ENCODE measurements at regions not wholly inside any gene's neighbourhood (a gene's known extent, or its start where the extent isn't known, plus 50 kb on each side); places are given as distances from the start of the nearest gene placed in this dataset.

DNA sequence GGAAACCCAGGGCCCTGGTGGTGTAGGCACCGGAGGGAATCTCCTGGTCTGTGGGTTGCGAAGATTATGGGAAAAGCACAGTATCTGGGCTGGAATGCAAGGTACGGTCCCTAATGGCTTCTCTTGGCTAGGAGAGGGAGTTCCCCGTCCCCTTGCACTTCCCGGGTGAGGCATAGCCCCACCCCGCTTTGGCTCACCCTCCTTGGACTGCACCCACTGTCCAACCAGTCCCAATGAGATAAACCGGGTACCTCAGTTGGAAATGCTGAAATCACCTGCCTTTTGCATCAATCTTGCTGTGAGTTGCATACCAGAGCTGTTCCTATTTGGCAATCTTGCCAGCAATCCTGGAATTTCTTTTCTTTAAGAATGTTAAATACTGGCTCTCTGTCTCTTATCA lies 1429.1 kb downstream of the MAT2B start:
- TF ChIP-seq, protein P1, sequence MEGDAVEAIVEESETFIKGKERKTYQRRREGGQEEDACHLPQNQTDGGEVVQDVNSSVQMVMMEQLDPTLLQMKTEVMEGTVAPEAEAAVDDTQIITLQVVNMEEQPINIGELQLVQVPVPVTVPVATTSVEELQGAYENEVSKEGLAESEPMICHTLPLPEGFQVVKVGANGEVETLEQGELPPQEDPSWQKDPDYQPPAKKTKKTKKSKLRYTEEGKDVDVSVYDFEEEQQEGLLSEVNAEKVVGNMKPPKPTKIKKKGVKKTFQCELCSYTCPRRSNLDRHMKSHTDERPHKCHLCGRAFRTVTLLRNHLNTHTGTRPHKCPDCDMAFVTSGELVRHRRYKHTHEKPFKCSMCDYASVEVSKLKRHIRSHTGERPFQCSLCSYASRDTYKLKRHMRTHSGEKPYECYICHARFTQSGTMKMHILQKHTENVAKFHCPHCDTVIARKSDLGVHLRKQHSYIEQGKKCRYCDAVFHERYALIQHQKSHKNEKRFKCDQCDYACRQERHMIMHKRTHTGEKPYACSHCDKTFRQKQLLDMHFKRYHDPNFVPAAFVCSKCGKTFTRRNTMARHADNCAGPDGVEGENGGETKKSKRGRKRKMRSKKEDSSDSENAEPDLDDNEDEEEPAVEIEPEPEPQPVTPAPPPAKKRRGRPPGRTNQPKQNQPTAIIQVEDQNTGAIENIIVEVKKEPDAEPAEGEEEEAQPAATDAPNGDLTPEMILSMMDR (IDR thresholded peaks at IDR 0.05; ENCODE audit: unreplicated experiment) = no peak
- Mint-ChIP-seq H3K4me3 (ENCODE audit: low read depth) (no peak overlapping the region), H3K4me1 (ENCODE audit: low read depth) (no peaks in the 10 kb centered on the region), H3K9me3 (ENCODE audit: low read depth) (peaks cover 29% of the 10 kb centered on the region), H3K36me3 (ENCODE audit: insufficient read depth) (peaks cover 1% of the 10 kb centered on the region), H3K27ac (no peak overlapping the region), H3K27me3 (no peaks in the 10 kb centered on the region)
- no peak for DNase-seq (ENCODE audit: low spot score, unreplicated experiment)

DNA sequence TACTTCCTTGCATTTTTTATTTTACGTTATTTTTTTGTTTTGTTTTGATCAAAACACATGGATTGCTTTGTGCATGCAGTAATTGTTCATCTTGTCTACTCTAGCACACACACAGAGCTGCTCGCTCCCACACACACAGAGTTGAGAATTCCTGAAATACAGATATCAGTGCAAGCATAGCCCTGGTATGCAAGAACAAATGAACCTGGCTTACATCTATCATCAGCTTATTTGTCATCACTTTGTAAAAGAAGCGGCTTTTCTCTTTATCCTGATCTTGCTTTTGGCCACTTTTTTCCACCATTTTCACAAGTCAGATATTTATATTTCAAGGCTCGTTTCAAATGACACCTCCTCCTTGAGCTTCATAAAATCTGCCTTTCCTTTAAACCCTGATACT lies 1435.7 kb downstream of the MAT2B start:
- peaks cover 5% of the 10 kb centered on the region for H3K9me3 Mint-ChIP-seq (ENCODE audit: low read depth)
- TF ChIP-seq, protein P1 (IDR thresholded peaks at IDR 0.05; ENCODE audit: unreplicated experiment) = no peak
- DNase-seq (ENCODE audit: low spot score, unreplicated experiment) = no peak
- no peaks in the 10 kb centered on the region for H3K36me3 Mint-ChIP-seq (ENCODE audit: insufficient read depth)
- H3K27ac Mint-ChIP-seq = no peak overlapping the region
- H3K4me1 Mint-ChIP-seq (ENCODE audit: low read depth) = peaks cover 6% of the 10 kb centered on the region
- H3K4me3 Mint-ChIP-seq (ENCODE audit: low read depth) = no peak overlapping the region
- H3K27me3 Mint-ChIP-seq = no peaks in the 10 kb centered on the region

DNA sequence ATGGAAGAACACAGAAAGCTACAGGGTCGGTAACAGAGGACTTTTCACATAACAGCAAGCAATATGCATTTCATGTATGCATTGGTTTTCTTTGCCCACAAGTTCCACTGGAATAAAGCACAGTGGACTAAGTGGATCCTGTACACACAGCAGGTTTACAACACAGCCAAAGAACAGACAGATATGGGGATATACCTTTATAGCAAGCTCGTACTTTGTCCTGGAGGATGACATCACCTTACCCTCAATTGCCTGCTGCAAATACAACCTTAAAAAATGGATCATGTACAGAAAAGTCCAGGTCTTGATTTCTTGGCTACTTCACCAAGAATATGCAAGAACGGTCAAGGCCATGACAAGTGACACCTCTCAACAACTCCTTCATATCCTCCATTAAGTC lies 1445.5 kb downstream of the MAT2B start:
- no peak for DNase-seq (ENCODE audit: low spot score, unreplicated experiment)
- Mint-ChIP-seq H3K4me3 (ENCODE audit: low read depth) (no peak overlapping the region), H3K27me3 (no peaks in the 10 kb centered on the region), H3K27ac (no peak overlapping the region), H3K36me3 (ENCODE audit: insufficient read depth) (no peaks in the 10 kb centered on the region), H3K9me3 (ENCODE audit: low read depth) (peaks cover 7% of the 10 kb centered on the region), H3K4me1 (ENCODE audit: low read depth) (no peaks in the 10 kb centered on the region)
- TF ChIP-seq, protein P1 (IDR thresholded peaks at IDR 0.05; ENCODE audit: unreplicated experiment) = no peak

DNA sequence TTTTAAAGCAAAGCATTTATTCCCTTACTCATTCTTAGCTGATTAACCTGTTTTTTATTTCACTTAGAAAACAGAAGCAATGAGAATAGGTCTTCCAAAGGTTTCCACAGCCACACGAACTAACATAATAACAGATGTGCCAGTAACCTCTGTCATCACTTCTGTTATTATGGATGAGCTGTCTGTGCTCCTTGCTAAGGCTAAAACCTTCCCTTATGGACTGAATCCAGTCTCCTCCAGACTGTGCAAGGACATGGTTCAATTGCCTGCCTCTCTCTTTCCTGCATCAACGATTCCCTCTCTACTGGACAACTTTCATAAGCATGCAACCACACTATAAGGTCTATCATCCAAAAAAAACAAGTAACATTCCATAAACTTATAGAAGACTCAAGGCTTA lies 1446.2 kb downstream of the MAT2B start:
- no peaks in the 10 kb centered on the region for H3K27me3 Mint-ChIP-seq
- no peaks in the 10 kb centered on the region for H3K36me3 Mint-ChIP-seq (ENCODE audit: insufficient read depth)
- peaks cover 7% of the 10 kb centered on the region for H3K9me3 Mint-ChIP-seq (ENCODE audit: low read depth)
- no peak overlapping the region for H3K4me3 Mint-ChIP-seq (ENCODE audit: low read depth)
- no peak overlapping the region for H3K27ac Mint-ChIP-seq
- TF ChIP-seq, protein P1 (IDR thresholded peaks at IDR 0.05; ENCODE audit: unreplicated experiment) = no peak
- no peak for DNase-seq (ENCODE audit: low spot score, unreplicated experiment)
- H3K4me1 Mint-ChIP-seq (ENCODE audit: low read depth) = peaks cover 2% of the 10 kb centered on the region

DNA sequence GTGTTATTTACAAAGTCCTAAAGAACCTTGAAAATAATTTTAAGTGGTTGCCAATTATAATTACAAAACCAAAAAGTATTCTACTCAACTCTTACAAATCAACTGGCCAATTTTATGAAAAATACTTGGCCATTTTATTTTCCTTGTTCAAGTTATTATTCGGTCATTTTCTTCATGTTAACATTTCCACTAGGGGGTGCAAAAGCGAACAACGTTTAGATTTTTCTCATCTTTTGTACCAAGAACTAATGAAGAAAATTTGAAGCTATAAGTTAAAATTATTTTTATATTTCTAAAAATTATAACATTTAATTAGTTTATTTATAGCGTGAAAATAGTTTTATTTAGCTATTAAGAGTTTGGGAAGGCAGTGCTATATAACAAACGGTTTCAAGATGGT lies 1453.3 kb downstream of the MAT2B start:
- no peak for DNase-seq (ENCODE audit: low spot score, unreplicated experiment)
- TF ChIP-seq, protein P1 (IDR thresholded peaks at IDR 0.05; ENCODE audit: unreplicated experiment) = peak; percentile 18
- Mint-ChIP-seq H3K27me3 (no peaks in the 10 kb centered on the region), H3K4me3 (ENCODE audit: low read depth) (no peak overlapping the region), H3K36me3 (ENCODE audit: insufficient read depth) (no peaks in the 10 kb centered on the region), H3K4me1 (ENCODE audit: low read depth) (peaks cover 5% of the 10 kb centered on the region), H3K27ac (no peak overlapping the region), H3K9me3 (ENCODE audit: low read depth) (peaks cover 14% of the 10 kb centered on the region)
